ENCODE measurements at regions not wholly inside any gene's neighbourhood (a gene's known extent, or its start where the extent isn't known, plus 50 kb on each side); places are given as distances from the start of the nearest gene placed in this dataset.
A peak's percentile ranks its signal among the peaks of the same experiment; 100 is the strongest.

- DNase-seq = no peak
Observed at GRCh38 chr10:2688958-2689357, 378.4 kb upstream of the PFKP start.

- DNase-seq = no peak
Observed at GRCh38 chr10:2686691-2687090, 380.7 kb upstream of the PFKP start.

- no peak for DNase-seq
Observed at GRCh38 chr10:2682491-2682890, 384.9 kb upstream of the PFKP start.

- peak; percentile 25 for DNase-seq
Observed at GRCh38 chr10:2681891-2682290, 385.5 kb upstream of the PFKP start.

GRCh38 chr10:2680821-2681220 is 386.5 kb upstream of the PFKP start:
- no peak for DNase-seq

- no peak for DNase-seq
Observed at GRCh38 chr10:2679646-2680045, 387.7 kb upstream of the PFKP start.

- no peak for DNase-seq
Observed at GRCh38 chr10:2676455-2676854, 390.9 kb upstream of the PFKP start.

GRCh38 chr10:2674451-2674850 is 392.9 kb upstream of the PFKP start:
- no peak for DNase-seq

- DNase-seq = no peak
Observed at GRCh38 chr10:2670864-2671263, 396.5 kb upstream of the PFKP start.

GRCh38 chr10:2665772-2666171 is 401.6 kb upstream of the PFKP start:
- no peak for DNase-seq

- no peak for DNase-seq
Observed at GRCh38 chr10:2660276-2660675, 407.1 kb upstream of the PFKP start.

- no peak for DNase-seq
Observed at GRCh38 chr10:2659660-2660209, 407.6 kb upstream of the PFKP start.

- DNase-seq = no peak
Observed at GRCh38 chr10:2658780-2659179, 408.6 kb upstream of the PFKP start.

- DNase-seq = no peak
Observed at GRCh38 chr10:2650328-2650727, 417.0 kb upstream of the PFKP start.

GRCh38 chr10:2641028-2641427 is 426.3 kb upstream of the PFKP start:
- no peak for DNase-seq

GRCh38 chr10:2633630-2634029 is 433.7 kb upstream of the PFKP start:
- DNase-seq = no peak

- DNase-seq = no peak
Observed at GRCh38 chr10:2631557-2632205, 435.7 kb upstream of the PFKP start.

- no peak for DNase-seq
Observed at GRCh38 chr10:2628705-2629104, 438.6 kb upstream of the PFKP start.

GRCh38 chr10:2627969-2628368 is 439.4 kb upstream of the PFKP start:
- no peak for DNase-seq

GRCh38 chr10:2625094-2625493 is 442.3 kb upstream of the PFKP start:
- no peak for DNase-seq

- DNase-seq = no peak
Observed at GRCh38 chr10:2623675-2624274, 443.6 kb upstream of the PFKP start.

- no peak for DNase-seq
Observed at GRCh38 chr10:2620827-2621521, 446.4 kb upstream of the PFKP start.

GRCh38 chr10:2619916-2620315 is 447.4 kb upstream of the PFKP start:
- peak; percentile 44 for DNase-seq

- DNase-seq = peak; percentile 51
Observed at GRCh38 chr10:2619472-2619871, 447.9 kb upstream of the PFKP start.

Measured in retina (tissue), 1 donor.